Upper lobe of left lung (tissue), 4 donors: ENCODE measurements at regions not wholly inside any gene's neighbourhood (a gene's known extent, or its start where the extent isn't known, plus 50 kb on each side); places are given as distances from the start of the nearest gene placed in this dataset.

Experiments used
- EP300 ChIP-seq, 4 donors: sonication (generic); formaldehyde crosslinking; IDR thresholded peaks; one replicate each; pipeline ENCODE4 v1.5.1; 2017; ENCODE audit warnings: antibody characterized with exemption in 4 of 4, control low read depth in 2 of 4
- POLR2A ChIP-seq, 4 donors: fragments of 450-650 bp; IDR thresholded peaks; one replicate each; pipeline ENCODE4 v1.5.1; 2016 to 2017; ENCODE audit warnings: antibody characterized with exemption in 4 of 4, mild to moderate bottlenecking in 2 of 4
- POLR2AphosphoS5 ChIP-seq, 2 donors: sonication (generic); formaldehyde crosslinking; IDR thresholded peaks; one replicate each; pipeline ENCODE4 v1.5.1; 2017; ENCODE audit warnings: antibody characterized with exemption in 2 of 2
- TF ChIP-seq, protein P1 (sequence below), 6 experiments: fragments of 450-650 bp in 4 of 6; fragments of 200-600 bp in 2 of 6; sonication (generic) in 2 of 6; IDR thresholded peaks; one replicate each; pipeline ENCODE4 v1.5.1; 2016 to 2019; ENCODE audit warnings: antibody characterized with exemption in 6 of 6

DNA sequence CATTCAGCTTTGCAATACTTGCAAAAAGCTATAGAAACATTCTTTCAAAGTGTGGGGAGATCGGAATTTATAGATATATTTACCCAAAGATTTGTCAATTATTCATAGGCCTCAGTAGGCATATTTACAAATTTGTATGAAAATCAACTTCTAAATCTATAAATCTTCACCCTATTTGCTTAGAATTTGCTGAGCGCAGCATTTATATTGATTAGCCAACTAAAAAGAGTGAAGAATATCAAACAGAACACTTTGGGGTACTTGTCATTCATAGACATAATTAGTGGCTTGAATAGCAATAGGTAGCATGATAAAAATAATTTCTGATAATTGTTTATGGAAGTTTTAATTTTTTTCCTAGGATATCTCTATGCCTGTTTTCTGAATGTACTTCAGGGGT, 244.5 kb upstream of the SLC35B3 start:
- TF ChIP-seq, protein P1, sequence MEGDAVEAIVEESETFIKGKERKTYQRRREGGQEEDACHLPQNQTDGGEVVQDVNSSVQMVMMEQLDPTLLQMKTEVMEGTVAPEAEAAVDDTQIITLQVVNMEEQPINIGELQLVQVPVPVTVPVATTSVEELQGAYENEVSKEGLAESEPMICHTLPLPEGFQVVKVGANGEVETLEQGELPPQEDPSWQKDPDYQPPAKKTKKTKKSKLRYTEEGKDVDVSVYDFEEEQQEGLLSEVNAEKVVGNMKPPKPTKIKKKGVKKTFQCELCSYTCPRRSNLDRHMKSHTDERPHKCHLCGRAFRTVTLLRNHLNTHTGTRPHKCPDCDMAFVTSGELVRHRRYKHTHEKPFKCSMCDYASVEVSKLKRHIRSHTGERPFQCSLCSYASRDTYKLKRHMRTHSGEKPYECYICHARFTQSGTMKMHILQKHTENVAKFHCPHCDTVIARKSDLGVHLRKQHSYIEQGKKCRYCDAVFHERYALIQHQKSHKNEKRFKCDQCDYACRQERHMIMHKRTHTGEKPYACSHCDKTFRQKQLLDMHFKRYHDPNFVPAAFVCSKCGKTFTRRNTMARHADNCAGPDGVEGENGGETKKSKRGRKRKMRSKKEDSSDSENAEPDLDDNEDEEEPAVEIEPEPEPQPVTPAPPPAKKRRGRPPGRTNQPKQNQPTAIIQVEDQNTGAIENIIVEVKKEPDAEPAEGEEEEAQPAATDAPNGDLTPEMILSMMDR (IDR thresholded peaks at IDR 0.05), result no peak
- TF ChIP-seq POLR2A (IDR thresholded peaks at IDR 0.05), result no peak
- TF ChIP-seq POLR2AphosphoS5 (IDR thresholded peaks at IDR 0.05), result no peak
- TF ChIP-seq EP300 (IDR thresholded peaks at IDR 0.05), result no peak
